Smooth muscle cell (in vitro differentiated cells): ENCODE measurements at regions not wholly inside any gene's neighbourhood (a gene's known extent, or its start where the extent isn't known, plus 50 kb on each side); places are given as distances from the start of the nearest gene placed in this dataset.

Experiments used
- DNase-seq: peaks from one replicate; lab custom pipeline; 2025; ENCODE audit not compliant: unreplicated experiment; lab: John Stamatoyannopoulos, UW
- H2AFZ ChIP-seq: fragments of 200-600 bp; sonication (generic); 2 replicates; pipeline ENCODE4 v1.6.0; 2016; ENCODE audit warnings: antibody characterized with exemption, low read depth, mild to moderate bottlenecking
- H3F3A ChIP-seq: fragments of 200-600 bp; sonication (generic); 2 replicates; pipeline ENCODE4 v1.6.0; 2017; ENCODE audit warnings: antibody characterized with exemption, low read depth
- H3K27ac ChIP-seq: fragments of 200-600 bp; sonication (generic); 2 replicates; pipeline ENCODE4 v1.5.1; 2016; ENCODE audit warnings: low read depth, mild to moderate bottlenecking
- H3K27me3 ChIP-seq: fragments of 200-600 bp; sonication (generic); 2 replicates; pipeline ENCODE4 v1.6.1; 2016; ENCODE audit warnings: low read depth, mild to moderate bottlenecking
- H3K36me3 ChIP-seq: fragments of 200-600 bp; sonication (generic); 2 replicates; pipeline ENCODE4 v1.5.1; 2016; ENCODE audit warnings: low read depth
- H3K4me1 ChIP-seq: fragments of 200-600 bp; sonication (generic); 2 replicates; pipeline ENCODE4 v1.5.1; 2016; ENCODE audit warnings: low read depth
- H3K4me2 ChIP-seq: fragments of 200-600 bp; sonication (generic); 2 replicates; pipeline ENCODE4 v1.6.0; 2016; ENCODE audit warnings: mild to moderate bottlenecking
- H3K4me3 ChIP-seq: fragments of 200-600 bp; sonication (generic); 2 replicates; pipeline ENCODE4 v1.5.1; 2016; ENCODE audit warnings: mild to moderate bottlenecking
- H3K79me2 ChIP-seq: fragments of 200-600 bp; sonication (generic); 2 replicates; pipeline ENCODE4 v1.6.0; 2016; ENCODE audit warnings: low read depth, mild to moderate bottlenecking
- H3K9ac ChIP-seq: fragments of 200-600 bp; sonication (generic); 2 replicates; pipeline ENCODE4 v1.6.0; 2016; ENCODE audit warnings: low read depth
- H3K9me3 ChIP-seq: fragments of 200-600 bp; sonication (generic); replicated peaks from 2 replicates; pipeline ENCODE4 v1.5.1; 2016; ENCODE audit warnings: low read depth
- H4K20me1 ChIP-seq: fragments of 200-600 bp; sonication (generic); 2 replicates; pipeline ENCODE4 v1.6.0; 2016; ENCODE audit warnings: low read depth
- CTCF ChIP-seq: fragments of 200-600 bp; sonication (generic); IDR thresholded peaks from 2 replicates; pipeline ENCODE4 v1.5.1; 2017; ENCODE audit warnings: borderline replicate concordance, mild to moderate bottlenecking, antibody characterized with exemption; ENCODE audit not compliant: insufficient read depth, poor library complexity, severe bottlenecking
- WGBS: methylation state at CpG from one replicate; pipeline ENCODE4 v1.1.7; 2016; ENCODE audit warnings: low lambda C conversion rate; 5-methylcytosine and 5-hydroxymethylcytosine counted together

- H3K4me3 ChIP-seq = no peak overlapping the region
- DNase-seq = no peak
- H3K4me2 ChIP-seq = peak overlapping the region; percentile 25
- WGBS = 80% methylated on average over 3 of the region's 3 CpGs
- no peaks in the 10 kb centered on the region for H3K4me1 ChIP-seq
- H3F3A ChIP-seq = no peaks in the 10 kb centered on the region
- H3K9me3 ChIP-seq = no peaks in the 10 kb centered on the region
- no peaks in the 10 kb centered on the region for H4K20me1 ChIP-seq
- H3K27ac ChIP-seq = peak overlapping the region; percentile 81
- H3K79me2 ChIP-seq = no peaks in the 10 kb centered on the region
- H3K27me3 ChIP-seq = no peaks in the 10 kb centered on the region
- TF ChIP-seq CTCF = no peak
- H3K36me3 ChIP-seq = no peaks in the 10 kb centered on the region
- H3K9ac ChIP-seq = peak overlapping the region; percentile 32
- no peak overlapping the region for H2AFZ ChIP-seq
These were observed 307.8 kb upstream of the PAPPA start for GRCh38 chr9:115845648-115846312.

GRCh38 chr9:115847216-115847615 lies 306.4 kb upstream of the PAPPA start:
- H3K36me3 ChIP-seq = no peaks in the 10 kb centered on the region
- peak overlapping the region; percentile 81 for H3K27ac ChIP-seq
- H3K79me2 ChIP-seq = no peaks in the 10 kb centered on the region
- H3K4me3 ChIP-seq = no peak overlapping the region
- no peak for TF ChIP-seq CTCF
- WGBS = 0% methylated on average over 1 of the region's 1 CpG
- H3F3A ChIP-seq = no peaks in the 10 kb centered on the region
- peak overlapping the region; percentile 52 for H3K4me2 ChIP-seq
- no peak for DNase-seq
- H3K9ac ChIP-seq = peak overlapping the region; percentile 32
- H3K9me3 ChIP-seq = no peaks in the 10 kb centered on the region
- no peaks in the 10 kb centered on the region for H4K20me1 ChIP-seq
- H3K4me1 ChIP-seq = no peaks in the 10 kb centered on the region
- H3K27me3 ChIP-seq = no peaks in the 10 kb centered on the region
- H2AFZ ChIP-seq = no peak overlapping the region

GRCh38 chr9:115849679-115850412 lies 303.7 kb upstream of the PAPPA start:
- WGBS = 85% methylated on average over 3 of the region's 3 CpGs
- Histone ChIP-seq H3K27me3 (no peaks in the 10 kb centered on the region), H3K9ac (peak overlapping the region; percentile 74), H4K20me1 (no peaks in the 10 kb centered on the region), H3K4me3 (no peak overlapping the region), H3K27ac (peak overlapping the region; percentile 93), H3K79me2 (no peaks in the 10 kb centered on the region), H3F3A (no peaks in the 10 kb centered on the region), H3K4me1 (no peaks in the 10 kb centered on the region), H3K36me3 (no peaks in the 10 kb centered on the region), H3K4me2 (peak overlapping the region; percentile 49), H3K9me3 (no peaks in the 10 kb centered on the region), H2AFZ (no peak overlapping the region)
- no peak for DNase-seq
- TF ChIP-seq CTCF = no peak
